ENCODE measurements at regions not wholly inside any gene's neighbourhood (a gene's known extent, or its start where the extent isn't known, plus 50 kb on each side); places are given as distances from the start of the nearest gene placed in this dataset.
"Not testable (repeated sequence)": the region's sequence is repeated elsewhere in the genome, so short reads cannot be mapped to it uniquely, and the experiment has no call there.

DNA sequence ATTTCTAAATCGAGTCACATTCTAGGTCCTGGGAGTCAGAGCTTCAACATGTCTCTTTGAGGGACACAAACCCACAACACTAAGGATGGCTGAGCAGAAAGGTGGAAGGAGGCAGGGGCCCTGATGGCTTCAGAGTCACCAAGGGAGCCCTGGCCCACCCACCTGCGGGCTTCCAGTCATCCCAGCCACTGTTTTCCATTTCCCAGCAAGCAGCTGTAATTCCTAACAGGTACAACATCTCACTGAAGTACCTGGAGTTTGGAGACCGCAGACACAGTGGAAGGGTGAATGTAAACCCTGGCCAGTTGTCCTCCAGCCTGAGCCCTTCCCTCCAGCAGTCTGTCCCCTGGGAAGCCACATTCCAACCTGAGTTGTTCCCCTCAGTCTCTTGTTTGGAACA lies 562.8 kb downstream of the TBC1D22A start:
- DNase-seq, result no peak

GRCh38 chr22:47324435-47324990 lies 562.1 kb downstream of the TBC1D22A start:
- DNase-seq, result no peak

- no peak for DNase-seq
These were observed 561.1 kb downstream of the TBC1D22A start for GRCh38 chr22:47323518-47323917.

- no peak for DNase-seq
These were observed 560.4 kb downstream of the TBC1D22A start for GRCh38 chr22:47322854-47323253.

DNA sequence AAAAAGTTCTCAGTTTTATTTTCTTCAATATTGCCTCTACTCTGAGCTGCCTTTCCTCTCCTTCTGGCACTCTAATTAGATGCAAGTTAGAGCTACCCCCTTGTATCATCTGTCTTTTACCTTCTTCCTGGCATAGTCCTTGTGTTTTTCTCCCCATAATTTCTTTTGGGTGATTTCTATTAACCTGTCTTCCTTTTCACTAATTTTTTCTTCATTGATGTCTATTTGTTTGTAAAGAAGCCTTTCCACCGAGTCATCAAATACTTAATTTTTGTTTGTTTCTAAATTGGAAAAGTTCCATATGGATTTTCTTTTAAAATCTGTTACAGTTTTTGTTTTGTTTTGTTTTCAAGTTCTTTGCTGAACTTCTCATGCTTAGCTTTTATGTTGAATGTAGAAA lies 558.1 kb downstream of the TBC1D22A start:
- no peak for DNase-seq

- no peak for DNase-seq
These were observed 555.7 kb downstream of the TBC1D22A start for GRCh38 chr22:47318041-47318737.

DNA sequence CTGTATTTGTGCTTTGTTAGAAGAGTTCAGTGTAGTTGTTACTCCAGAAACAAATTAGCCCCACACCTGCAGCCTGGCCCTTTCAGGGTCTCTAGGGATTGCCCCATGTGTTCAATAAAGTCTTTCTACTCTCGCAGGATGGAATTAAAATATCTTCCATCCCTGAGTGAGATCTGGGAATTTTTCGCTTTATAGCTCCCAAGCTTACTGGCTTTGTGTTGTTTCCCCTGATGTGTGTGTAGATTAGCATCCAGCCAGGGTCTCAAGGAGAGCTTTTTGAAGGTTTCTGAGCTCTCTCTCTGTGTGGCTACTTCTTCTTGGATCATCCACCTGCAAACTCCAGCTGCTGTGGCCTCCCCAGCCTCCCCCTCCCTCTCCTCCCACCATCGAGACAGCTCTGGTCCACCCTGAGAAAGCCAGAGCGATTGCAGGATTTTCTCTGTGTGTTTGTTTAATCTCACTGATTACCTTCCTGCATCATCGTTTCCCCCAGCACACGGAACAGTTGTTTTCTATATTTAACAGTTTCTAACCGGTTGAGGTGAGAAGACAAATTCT lies 553.5 kb downstream of the TBC1D22A start:
- DNase-seq, result no peak

DNA sequence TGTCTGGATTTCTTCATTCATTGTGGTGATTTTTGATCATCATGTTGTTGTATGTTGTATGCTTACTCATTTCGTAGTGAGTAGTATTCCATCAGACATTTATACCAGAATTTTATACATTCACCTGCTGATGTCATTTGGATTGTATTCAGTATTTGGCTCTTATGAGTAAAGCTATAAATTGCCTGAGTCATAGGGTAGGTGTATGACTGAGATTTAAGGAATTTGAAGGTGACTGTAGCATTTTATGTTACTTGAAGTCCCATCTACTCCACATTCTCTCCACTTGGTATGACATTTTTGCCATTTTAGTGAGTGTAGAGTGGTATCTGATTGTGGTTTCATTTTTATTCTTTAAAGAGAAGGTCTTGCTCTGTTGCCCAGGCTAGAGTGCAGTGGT lies 548.2 kb downstream of the TBC1D22A start:
- no peak for DNase-seq

- DNase-seq, result no peak
These were observed 547.5 kb downstream of the TBC1D22A start for GRCh38 chr22:47309946-47310345.

DNA sequence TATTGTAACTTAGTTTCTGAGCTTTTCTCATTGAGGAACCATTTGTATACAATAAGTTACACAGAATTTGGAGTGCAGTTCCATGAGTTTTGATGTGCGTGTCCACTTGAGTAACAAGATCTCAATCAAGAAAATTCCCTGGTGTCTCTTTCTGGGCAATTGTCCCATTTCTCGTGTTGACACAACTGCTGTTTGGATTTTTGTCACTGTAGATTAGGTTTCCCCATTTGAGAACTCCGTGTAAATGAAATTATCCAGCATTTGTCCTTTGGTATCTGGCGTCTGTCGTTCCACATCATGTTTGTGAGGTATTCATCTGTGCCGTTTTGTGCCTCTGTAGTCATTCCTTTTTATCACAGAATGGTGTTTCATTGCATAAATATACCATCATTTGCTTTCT lies 547.0 kb downstream of the TBC1D22A start:
- no peak for DNase-seq

- DNase-seq, result no peak
These were observed 546.4 kb downstream of the TBC1D22A start for GRCh38 chr22:47308886-47309285.

GRCh38 chr22:47307822-47308221 lies 545.4 kb downstream of the TBC1D22A start:
- no peak for DNase-seq

GRCh38 chr22:47307326-47307725 lies 544.9 kb downstream of the TBC1D22A start:
- no peak for DNase-seq

GRCh38 chr22:47304854-47305253 lies 542.4 kb downstream of the TBC1D22A start:
- DNase-seq, result no peak

GRCh38 chr22:47304191-47304831 lies 541.9 kb downstream of the TBC1D22A start:
- DNase-seq, result no peak

DNA sequence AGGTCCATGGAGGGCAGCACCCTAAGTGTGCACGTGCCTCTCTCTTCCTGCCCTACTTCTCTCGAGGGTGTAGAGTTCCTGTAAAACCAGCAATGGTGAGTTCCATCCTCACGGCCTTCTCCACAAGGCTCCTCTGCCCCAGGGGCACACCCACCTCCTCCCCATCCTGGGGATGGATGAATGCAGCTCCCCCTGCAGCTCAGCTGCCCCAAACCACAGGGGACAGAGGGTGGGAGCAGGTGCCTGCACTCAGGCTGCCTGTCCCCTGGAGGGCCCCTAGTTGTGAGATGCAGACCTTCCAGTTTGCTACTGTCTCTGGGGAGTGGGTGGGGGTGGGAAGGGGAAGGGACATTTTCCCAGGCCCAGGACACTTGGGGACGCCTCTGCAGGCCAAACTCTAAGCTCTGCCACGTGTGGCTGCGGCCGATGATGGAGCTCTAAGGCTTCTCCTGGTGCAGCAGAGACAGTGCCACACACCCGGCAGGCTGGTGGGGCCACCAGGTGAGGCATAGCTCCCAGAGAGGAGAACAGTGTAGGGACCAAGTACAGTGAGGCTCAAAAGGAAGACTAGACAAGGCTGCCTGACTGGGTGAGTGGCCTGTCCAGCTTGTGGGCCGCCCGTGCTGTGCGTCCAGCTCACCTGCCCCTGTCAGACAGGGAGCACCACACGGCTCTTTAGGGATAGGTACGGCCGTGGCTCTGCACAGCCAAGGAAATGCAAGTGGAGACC lies 540.9 kb downstream of the TBC1D22A start:
- no peak for DNase-seq

DNA sequence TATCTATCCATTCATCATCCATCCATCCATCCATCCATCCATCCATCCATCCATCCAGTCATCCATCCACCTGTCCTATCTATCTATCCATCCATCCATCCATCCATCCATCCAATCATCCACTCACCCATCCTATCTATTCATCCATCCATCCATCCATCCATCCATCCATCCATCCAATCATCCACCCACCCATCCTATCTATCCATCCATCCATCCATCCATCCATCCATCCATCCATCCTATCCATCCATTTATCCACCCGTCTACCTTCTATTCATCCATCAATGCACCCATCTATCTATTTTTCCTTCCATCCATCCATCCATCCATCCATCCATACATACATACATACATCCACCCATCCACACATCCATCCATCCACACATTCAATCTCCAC lies 540.1 kb downstream of the TBC1D22A start:
- DNase-seq, result not testable (repeated sequence)

DNA sequence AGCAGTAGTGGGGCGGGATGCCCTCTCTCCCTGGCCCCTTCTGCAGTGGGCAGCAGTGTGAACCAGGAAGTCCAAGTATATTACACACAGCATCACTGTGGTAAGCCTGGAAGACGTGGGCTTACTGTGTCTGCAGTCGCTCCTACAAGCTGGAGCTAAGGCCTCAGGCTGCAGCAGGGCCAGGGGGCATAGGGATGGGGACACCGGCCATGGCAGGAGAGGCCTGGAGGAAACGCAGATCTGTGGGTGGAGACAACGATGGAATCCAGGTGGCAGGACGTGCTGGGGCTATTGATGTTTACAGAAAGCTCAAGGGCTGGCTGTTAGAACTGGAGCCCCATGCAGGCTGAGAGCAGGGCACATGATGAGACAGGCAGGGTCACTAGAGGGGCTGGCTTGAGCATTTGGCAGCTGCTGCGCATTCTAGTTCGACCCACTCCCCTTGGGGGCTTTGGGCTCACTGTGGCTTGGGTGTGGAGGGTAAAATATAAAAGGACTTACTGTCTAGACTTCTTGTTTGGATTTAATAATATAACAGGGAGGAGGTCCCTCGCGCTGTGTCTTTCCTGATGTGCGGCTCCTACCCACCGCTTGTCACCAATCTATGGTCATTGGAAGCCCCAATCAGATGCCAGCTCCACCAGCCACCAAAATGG lies 539.5 kb downstream of the TBC1D22A start:
- DNase-seq, result no peak

- no peak for DNase-seq
These were observed 538.4 kb downstream of the TBC1D22A start for GRCh38 chr22:47300698-47301405.

DNA sequence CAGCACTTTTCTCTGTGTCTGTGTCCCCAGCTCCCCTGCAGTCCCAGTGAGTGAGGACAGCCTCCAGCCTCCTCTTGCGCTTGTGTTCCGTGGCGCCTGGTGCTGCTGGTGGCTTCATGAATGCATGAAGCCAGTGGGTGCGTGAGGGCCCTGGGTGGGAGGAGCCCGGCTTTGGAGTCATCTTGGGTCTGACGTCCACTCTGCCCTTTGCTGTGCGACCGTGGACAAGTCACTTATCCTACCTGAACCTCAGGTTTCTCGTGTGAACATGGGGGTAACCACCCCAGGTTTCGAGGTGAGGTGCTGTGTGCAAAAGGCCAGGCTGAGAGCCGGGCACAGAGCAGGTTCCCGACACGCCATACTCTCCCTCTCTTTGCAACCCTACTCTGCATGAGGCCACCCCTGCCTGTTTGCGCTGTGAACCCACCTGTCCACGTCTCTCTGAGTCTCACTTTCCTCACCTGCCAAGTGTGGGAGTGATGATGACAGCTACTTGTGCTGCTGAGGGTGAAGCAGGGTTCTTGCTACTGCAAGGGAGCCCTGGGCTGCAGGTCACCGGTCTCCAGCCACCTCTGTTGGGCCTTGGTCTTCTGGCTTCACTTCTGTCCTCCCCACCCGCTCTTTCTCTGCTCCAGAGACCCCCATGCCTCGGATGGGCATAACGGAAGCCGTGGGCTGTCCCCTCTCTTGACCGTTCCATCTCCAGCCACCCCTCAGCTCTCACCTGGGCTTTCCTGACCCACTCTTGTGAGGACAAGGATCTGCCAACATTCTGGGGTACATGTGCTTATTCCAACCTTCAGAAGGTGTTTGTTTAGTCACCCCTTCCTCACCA lies 537.6 kb downstream of the TBC1D22A start:
- DNase-seq, result no peak

DNA sequence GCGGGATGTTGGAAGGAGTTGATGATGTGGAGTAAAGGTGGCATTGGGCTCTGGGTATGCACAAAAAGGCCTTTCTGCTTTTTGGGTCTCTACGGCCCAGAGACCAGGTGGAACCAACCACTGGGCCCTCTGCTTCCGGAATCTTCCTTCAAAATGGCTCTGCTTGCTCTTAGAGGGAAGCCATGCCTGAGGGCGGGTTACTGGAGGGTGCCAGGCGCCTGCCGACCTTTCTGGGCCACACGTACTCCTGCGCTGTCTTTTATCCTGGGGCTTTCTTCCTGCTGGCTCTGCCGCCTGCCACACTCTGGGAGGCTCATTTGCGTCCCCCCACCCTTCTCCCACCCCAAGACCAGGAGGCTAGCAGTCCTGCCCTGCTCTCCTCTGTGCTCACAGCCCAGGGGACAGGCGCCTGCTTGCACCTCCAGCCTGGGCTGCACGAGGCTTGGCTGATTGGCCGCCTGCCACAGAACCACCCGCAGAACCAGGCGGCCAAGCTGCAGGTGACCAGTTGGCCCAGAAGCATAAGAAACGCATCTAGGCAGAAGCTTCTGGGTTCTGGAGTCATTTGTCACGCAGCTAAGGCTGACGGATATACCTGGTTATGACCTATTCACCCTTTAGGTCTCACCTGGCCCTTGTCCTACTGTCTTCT lies 536.9 kb downstream of the TBC1D22A start:
- DNase-seq, result no peak

Measured in CD4-positive, alpha-beta T cell treated with Interleukin-21 for 1 hour (primary cell).